MCF 10A (cell line): ENCODE measurements at regions not wholly inside any gene's neighbourhood (a gene's known extent, or its start where the extent isn't known, plus 50 kb on each side); places are given as distances from the start of the nearest gene placed in this dataset.

Source experiments
- BruUV-seq: library from RNA; stranded (reverse); fragments of 400-500 nt; replicated peaks from 2 replicates; lab custom pipeline; 2021; lab: Mats Ljungman, UMichigan
- CTCF ChIA-PET: fragments of 300-600 bp; sonication (Branson Sonifier 250); formaldehyde crosslinking; extraction: SDS; loops from one replicate; lab custom pipeline; 2021; ENCODE audit warnings: antibody characterized with exemption, inconsistent platforms; lab: Yijun Ruan, JAX
- POLR2A ChIA-PET: fragments of 300-600, 350-650 bp; sonication (Branson Sonifier 250); formaldehyde crosslinking; extraction: SDS; loops from one replicate; lab custom pipeline; 2020; ENCODE audit warnings: antibody characterized with exemption, inconsistent platforms; lab: Yijun Ruan, JAX
- DNase-seq: peaks from one replicate; pipeline ENCODE4 v3.0.0-alpha.2; 2018; ENCODE audit not compliant: unreplicated experiment
- H3K27ac Mint-ChIP-seq: one replicate; pipeline ENCODE4 v1.8.0; 2022; ENCODE audit warnings: mild to moderate bottlenecking, low read depth, mixed read lengths; ENCODE audit not compliant: unreplicated experiment
- H3K27me3 Mint-ChIP-seq: one replicate; pipeline ENCODE4 v1.8.0; 2022; ENCODE audit warnings: mixed read lengths; ENCODE audit not compliant: insufficient read depth, unreplicated experiment
- H3K36me3 Mint-ChIP-seq: one replicate; pipeline ENCODE4 v1.8.0; 2022; ENCODE audit warnings: mild to moderate bottlenecking, moderate library complexity, mixed read lengths; ENCODE audit not compliant: insufficient read depth, unreplicated experiment
- H3K4me1 Mint-ChIP-seq: one replicate; pipeline ENCODE4 v1.8.0; 2022; ENCODE audit warnings: mixed read lengths; ENCODE audit not compliant: insufficient read depth, unreplicated experiment
- H3K4me3 Mint-ChIP-seq: one replicate; pipeline ENCODE4 v1.8.0; 2022; ENCODE audit warnings: mild to moderate bottlenecking, moderate library complexity, mixed read lengths; ENCODE audit not compliant: unreplicated experiment
- H3K9me3 Mint-ChIP-seq: one replicate; pipeline ENCODE4 v1.8.0; 2022; ENCODE audit warnings: mixed read lengths; ENCODE audit not compliant: unreplicated experiment
- intact Hi-C: fragments of 100-400 bp; cut with micrococcal nuclease; formaldehyde crosslinking; loops from 2 replicates; pipeline ENCODE4 v1.14.1; 2022
- TF ChIP-seq, protein P1 (sequence below): fragments of 200-600 bp; IDR thresholded peaks from one replicate; pipeline ENCODE4 v1.8.0; 2022; ENCODE audit warnings: antibody characterized with exemption, mild to moderate bottlenecking; ENCODE audit not compliant: unreplicated experiment

DNA sequence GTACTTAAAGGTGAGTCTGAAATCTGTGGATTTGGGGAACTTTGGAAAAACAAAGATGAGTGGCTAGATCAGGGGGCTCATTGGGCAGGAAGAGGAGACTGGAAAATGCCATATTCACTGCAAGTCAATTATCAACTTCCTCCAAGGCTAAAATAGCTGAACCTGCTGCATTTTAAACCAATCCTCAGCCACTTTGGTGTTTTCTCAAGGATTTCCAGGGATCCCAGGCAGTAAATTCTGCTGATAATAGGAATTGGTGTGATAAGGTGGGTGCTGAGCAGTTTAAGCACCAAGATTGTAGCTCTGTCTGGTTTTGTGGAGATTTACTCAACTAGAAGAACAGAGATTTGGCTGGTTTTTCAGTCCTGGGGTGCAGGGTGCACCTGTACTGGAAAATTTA, 153.9 kb upstream of the CAMK1G start:
- Mint-ChIP-seq H3K4me3 (peak overlapping the region; percentile 93), H3K36me3 (peaks cover 70% of the 10 kb centered on the region), H3K9me3 (no peaks in the 10 kb centered on the region), H3K27ac (peak overlapping the region; percentile 90), H3K4me1 (peaks cover 70% of the 10 kb centered on the region), H3K27me3 (no peaks in the 10 kb centered on the region)
- no TSS peak for BruUV-seq
- DNase-seq, result no peak
- intact Hi-C loops, result loop anchor here (1.0 to 10.0 kb wide), 4 partner anchors 13 to 435 kb away; no protein-coding TSS in a partner anchor
- CTCF ChIA-PET, result interaction anchor here (0.6 to 26.1 kb wide), 11 partner anchors 20 to 1600 kb away, joined by 3 to 1242 read pairs (median 6); no protein-coding TSS in a partner anchor
- POLR2A ChIA-PET, result interaction anchor here (0.6 to 38.6 kb wide), 26 partner anchors 12 to 1185 kb away, joined by 3 to 6956 read pairs (median 8); partner anchors contain the start of genes C1orf74, LAMB3 and PLXNA2
- TF ChIP-seq, protein P1, sequence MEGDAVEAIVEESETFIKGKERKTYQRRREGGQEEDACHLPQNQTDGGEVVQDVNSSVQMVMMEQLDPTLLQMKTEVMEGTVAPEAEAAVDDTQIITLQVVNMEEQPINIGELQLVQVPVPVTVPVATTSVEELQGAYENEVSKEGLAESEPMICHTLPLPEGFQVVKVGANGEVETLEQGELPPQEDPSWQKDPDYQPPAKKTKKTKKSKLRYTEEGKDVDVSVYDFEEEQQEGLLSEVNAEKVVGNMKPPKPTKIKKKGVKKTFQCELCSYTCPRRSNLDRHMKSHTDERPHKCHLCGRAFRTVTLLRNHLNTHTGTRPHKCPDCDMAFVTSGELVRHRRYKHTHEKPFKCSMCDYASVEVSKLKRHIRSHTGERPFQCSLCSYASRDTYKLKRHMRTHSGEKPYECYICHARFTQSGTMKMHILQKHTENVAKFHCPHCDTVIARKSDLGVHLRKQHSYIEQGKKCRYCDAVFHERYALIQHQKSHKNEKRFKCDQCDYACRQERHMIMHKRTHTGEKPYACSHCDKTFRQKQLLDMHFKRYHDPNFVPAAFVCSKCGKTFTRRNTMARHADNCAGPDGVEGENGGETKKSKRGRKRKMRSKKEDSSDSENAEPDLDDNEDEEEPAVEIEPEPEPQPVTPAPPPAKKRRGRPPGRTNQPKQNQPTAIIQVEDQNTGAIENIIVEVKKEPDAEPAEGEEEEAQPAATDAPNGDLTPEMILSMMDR, result no peak

DNA sequence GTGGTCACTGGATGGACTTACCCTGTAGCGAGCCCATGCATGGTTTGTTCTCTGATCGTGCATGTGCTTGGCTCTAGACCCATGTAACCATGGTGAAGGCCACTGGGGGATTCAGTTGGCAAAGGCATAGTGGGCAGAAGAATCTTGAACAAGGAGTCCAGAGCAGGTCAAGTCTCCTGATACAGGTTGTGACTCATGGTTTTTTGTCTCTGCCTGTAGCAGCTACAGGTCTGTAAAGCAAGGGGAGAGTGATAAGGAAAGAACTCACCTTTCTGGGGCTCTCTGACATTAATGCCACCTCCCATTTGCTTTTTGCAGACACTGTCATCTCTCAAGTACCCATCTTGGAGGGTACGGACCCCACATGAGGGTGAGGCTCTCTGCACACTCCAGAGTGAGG, 153.4 kb upstream of the CAMK1G start:
- Mint-ChIP-seq H3K9me3 (no peaks in the 10 kb centered on the region), H3K4me3 (peak overlapping the region; percentile 93), H3K4me1 (peaks cover 72% of the 10 kb centered on the region), H3K27me3 (no peaks in the 10 kb centered on the region), H3K27ac (peak overlapping the region; percentile 90), H3K36me3 (peaks cover 70% of the 10 kb centered on the region)
- CTCF ChIA-PET, result interaction anchor here (0.6 to 26.1 kb wide), 8 partner anchors 20 to 1600 kb away, joined by 3 to 1242 read pairs (median 35); no protein-coding TSS in a partner anchor
- intact Hi-C loops, result loop anchor here (1.0 to 10.0 kb wide), 2 partner anchors 19 to 435 kb away; no protein-coding TSS in a partner anchor
- no TSS peak for BruUV-seq
- TF ChIP-seq, protein P1, result no peak
- peak; percentile 54 for DNase-seq
- POLR2A ChIA-PET, result interaction anchor here (0.6 to 38.6 kb wide), 22 partner anchors 11 to 355 kb away, joined by 3 to 6956 read pairs (median 8); partner anchors contain the start of genes C1orf74 and LAMB3

- ChIA-PET CTCF (interaction anchor here (1.0 to 26.1 kb wide), 8 partner anchors 21 to 183 kb away, joined by 3 to 1242 read pairs (median 53); no protein-coding TSS in a partner anchor), POLR2A (interaction anchor here (0.9 to 38.6 kb wide), 16 partner anchors 11 to 224 kb away, joined by 3 to 6956 read pairs (median 90); partner anchors contain the start of gene LAMB3)
- BruUV-seq, result no TSS peak
- Mint-ChIP-seq H3K27me3 (no peaks in the 10 kb centered on the region), H3K9me3 (no peaks in the 10 kb centered on the region), H3K4me3 (peak overlapping the region; percentile 93), H3K4me1 (peaks cover 79% of the 10 kb centered on the region), H3K27ac (peak overlapping the region; percentile 90), H3K36me3 (peaks cover 70% of the 10 kb centered on the region)
- intact Hi-C loops, result loop anchor here (1.0 to 10.0 kb wide), 2 partner anchors 20 to 436 kb away; no protein-coding TSS in a partner anchor
- peak; percentile 88 for DNase-seq
- TF ChIP-seq, protein P1, result no peak
These were observed 152.7 kb upstream of the CAMK1G start for GRCh38 chr1:209430821-209431259.

GRCh38 chr1:209431402-209431801, 152.1 kb upstream of the CAMK1G start:
- POLR2A ChIA-PET, result interaction anchor here (0.5 to 38.6 kb wide), 21 partner anchors 10 to 1545 kb away, joined by 3 to 6956 read pairs (median 5); partner anchors contain the start of gene LAMB3
- CTCF ChIA-PET, result interaction anchor here (0.7 to 26.1 kb wide), 15 partner anchors 9 to 230 kb away, joined by 3 to 1242 read pairs (median 5); no protein-coding TSS in a partner anchor

More at GRCh38 chr1:209431402-209431801, 152.1 kb upstream of the CAMK1G start:
- Mint-ChIP-seq H3K27ac (peak overlapping the region; percentile 90), H3K9me3 (no peaks in the 10 kb centered on the region), H3K4me3 (peak overlapping the region; percentile 93), H3K4me1 (peaks cover 81% of the 10 kb centered on the region), H3K27me3 (no peaks in the 10 kb centered on the region), H3K36me3 (peaks cover 68% of the 10 kb centered on the region)
- peak; percentile 54 for DNase-seq
- BruUV-seq, result no TSS peak
- intact Hi-C loops, result loop anchor here (10.0 kb wide), 1 partner anchor 437 kb away; no protein-coding TSS in a partner anchor
- TF ChIP-seq, protein P1, result no peak
